AG04449 (cell line): ENCODE measurements at regions not wholly inside any gene's neighbourhood (a gene's known extent, or its start where the extent isn't known, plus 50 kb on each side); places are given as distances from the start of the nearest gene placed in this dataset.

Source experiments
- CTCF ChIA-PET: fragments of 350-600 bp; formaldehyde crosslinking; extraction: SDS; loops from one replicate; lab custom pipeline; 2021; ENCODE audit warnings: antibody characterized with exemption; lab: Yijun Ruan, JAX
- POLR2A ChIA-PET: fragments of 400-600, 350-600 bp; formaldehyde crosslinking; extraction: SDS; loops from one replicate; lab custom pipeline; 2020; ENCODE audit warnings: antibody characterized with exemption, inconsistent platforms; lab: Yijun Ruan, JAX
- DNase-seq: peaks from one replicate; pipeline ENCODE4 v3.0.0-alpha.2; 2010; ENCODE audit warnings: low read depth, low spot score
- H3K4me3 ChIP-seq: 2 replicates; pipeline ENCODE4 v1.5.1; 2011; ENCODE audit warnings: low read depth, mild to moderate bottlenecking, control low read depth, low read length
- TF ChIP-seq, protein P1 (sequence below): IDR thresholded peaks from one replicate; pipeline ENCODE4 v1.5.1; 2011; ENCODE audit warnings: mild to moderate bottlenecking, moderate library complexity, low read length, control low read depth, inconsistent platforms; ENCODE audit not compliant: insufficient read depth; ENCODE audit errors: missing control alignments

DNA sequence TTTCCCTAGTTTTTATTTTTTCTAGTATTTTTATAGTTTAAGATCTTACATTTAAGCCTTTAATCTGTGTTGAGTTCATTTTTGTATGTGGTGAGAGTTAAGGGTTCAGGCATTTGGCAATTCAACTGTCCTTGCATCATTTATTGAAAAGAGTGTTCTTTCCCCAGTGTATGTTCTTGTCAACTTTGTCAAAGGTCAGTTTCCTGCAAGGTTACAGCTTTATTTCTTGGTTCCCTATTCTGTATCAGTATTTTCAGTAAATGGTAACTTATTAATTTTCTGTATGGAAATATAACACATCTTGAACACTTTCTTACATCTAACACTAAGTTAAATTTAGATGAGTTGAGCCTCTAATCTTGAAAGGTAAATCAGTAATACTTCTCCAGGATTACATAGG, 1770.1 kb downstream of the OTOL1 start:
- POLR2A ChIA-PET, result no interaction called here
- no peak overlapping the region for H3K4me3 ChIP-seq
- TF ChIP-seq, protein P1, sequence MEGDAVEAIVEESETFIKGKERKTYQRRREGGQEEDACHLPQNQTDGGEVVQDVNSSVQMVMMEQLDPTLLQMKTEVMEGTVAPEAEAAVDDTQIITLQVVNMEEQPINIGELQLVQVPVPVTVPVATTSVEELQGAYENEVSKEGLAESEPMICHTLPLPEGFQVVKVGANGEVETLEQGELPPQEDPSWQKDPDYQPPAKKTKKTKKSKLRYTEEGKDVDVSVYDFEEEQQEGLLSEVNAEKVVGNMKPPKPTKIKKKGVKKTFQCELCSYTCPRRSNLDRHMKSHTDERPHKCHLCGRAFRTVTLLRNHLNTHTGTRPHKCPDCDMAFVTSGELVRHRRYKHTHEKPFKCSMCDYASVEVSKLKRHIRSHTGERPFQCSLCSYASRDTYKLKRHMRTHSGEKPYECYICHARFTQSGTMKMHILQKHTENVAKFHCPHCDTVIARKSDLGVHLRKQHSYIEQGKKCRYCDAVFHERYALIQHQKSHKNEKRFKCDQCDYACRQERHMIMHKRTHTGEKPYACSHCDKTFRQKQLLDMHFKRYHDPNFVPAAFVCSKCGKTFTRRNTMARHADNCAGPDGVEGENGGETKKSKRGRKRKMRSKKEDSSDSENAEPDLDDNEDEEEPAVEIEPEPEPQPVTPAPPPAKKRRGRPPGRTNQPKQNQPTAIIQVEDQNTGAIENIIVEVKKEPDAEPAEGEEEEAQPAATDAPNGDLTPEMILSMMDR, result no peak
- CTCF ChIA-PET, result no interaction called here
- no peak for DNase-seq

DNA sequence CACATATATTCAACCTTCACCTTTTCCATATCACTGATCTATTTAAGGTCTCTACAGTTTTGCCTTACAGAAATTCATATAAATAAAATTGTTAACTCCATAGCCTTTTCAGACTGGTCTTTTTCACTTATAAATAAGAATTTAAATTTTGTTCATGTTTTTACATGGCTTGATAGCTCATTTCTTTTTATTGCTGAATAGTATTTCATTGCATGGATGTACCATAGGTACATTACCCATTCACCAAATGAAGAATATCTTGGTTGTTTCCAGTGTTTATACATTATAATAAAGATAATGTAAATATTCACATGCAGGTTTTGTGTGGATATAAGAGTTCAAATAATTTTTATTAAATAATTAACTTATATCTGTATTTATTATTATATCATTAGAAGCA, 1765.0 kb downstream of the OTOL1 start:
- POLR2A ChIA-PET, result no interaction called here
- DNase-seq, result no peak
- TF ChIP-seq, protein P1, result no peak
- CTCF ChIA-PET, result no interaction called here
- H3K4me3 ChIP-seq, result no peak overlapping the region

DNA sequence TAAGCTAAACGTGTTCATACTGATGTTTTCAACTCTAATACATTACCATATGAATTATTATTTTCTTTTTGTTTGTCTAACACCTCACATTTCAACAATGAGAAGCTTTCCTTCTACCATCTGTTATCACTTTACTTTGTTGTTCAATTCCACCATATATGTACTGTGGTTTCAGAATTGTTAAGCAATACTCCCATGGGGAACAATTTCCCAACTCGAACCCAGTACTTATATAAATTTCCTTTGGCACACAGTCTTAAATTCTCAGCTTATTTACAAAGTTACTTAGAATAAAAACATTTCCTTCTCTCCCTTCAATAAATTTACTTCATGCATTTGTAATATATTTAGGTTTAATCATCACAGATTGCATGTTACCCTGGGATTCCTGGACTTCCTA, 1764.4 kb downstream of the OTOL1 start:
- CTCF ChIA-PET, result no interaction called here
- H3K4me3 ChIP-seq, result no peak overlapping the region
- POLR2A ChIA-PET, result no interaction called here
- TF ChIP-seq, protein P1, result no peak
- DNase-seq, result no peak

DNA sequence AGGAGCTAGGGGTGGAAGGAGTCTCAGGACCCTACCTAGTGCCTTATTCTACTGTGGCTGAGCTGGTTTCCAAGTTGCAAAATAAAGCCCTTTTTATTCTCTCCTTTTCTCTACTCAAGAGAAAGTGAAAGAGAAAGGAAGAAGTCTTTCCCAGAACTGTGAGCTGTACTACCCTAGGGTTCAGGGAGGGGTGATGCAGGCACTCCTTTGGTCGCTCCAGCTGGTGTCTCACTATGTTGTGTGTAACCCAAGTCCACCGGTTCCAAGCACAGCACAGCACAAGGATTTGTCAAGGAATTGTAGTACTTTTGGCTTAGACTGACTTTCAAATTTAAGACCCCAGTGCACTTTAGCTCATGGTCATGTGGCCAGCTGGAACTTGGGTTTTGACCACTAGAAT, 1721.7 kb downstream of the OTOL1 start:
- H3K4me3 ChIP-seq, result no peak overlapping the region
- no peak for DNase-seq
- ChIA-PET CTCF (no interaction called here), POLR2A (no interaction called here)
- TF ChIP-seq, protein P1, result no peak

DNA sequence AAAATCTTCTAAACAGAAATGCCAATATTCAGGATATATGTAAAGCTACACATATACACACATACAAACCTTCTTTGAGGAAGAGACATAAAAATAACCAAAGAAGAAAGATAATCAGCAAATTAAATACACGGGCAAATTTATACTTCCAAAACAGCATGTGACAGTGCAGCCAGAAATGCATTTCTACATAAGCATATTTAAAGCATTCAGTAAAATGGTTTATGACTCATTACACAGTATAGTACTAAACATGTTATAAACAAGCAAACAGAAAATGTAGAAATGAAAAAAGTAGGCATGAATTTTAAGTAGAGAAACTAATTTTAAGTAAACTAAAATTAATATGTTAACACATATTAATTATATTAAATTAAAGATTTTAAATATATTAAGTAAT, 1717.2 kb downstream of the OTOL1 start:
- CTCF ChIA-PET, result no interaction called here
- TF ChIP-seq, protein P1, result no peak
- no peak overlapping the region for H3K4me3 ChIP-seq
- POLR2A ChIA-PET, result no interaction called here
- no peak for DNase-seq

DNA sequence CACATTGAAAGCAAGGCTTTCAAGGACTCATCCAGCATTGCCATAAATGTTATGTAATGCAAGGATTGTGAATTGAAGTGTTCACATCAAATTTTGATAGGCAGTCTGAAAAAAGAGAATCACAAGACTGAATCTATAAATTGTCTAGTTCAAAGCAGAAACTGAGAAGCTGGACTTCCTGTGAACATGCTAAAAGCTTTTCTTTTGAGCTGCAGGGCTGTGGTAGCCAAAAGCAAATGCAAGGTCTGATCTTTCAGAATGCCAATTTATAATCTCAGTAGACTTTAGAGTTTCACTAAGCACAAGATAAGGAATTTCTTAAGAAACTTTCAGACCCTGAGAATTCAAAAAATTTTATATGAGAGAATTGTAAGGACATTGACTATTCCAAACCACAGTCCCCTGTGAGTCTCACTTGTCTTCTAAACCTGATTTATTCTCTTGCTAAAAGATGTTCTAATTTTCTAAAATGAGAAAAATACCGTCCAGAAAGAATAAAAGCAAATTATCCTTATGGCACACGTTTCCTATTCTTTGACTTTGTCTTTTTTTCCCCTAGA, 1700.3 kb downstream of the OTOL1 start:
- ChIA-PET POLR2A (no interaction called here), CTCF (no interaction called here)
- DNase-seq, result no peak
- TF ChIP-seq, protein P1, result no peak
- H3K4me3 ChIP-seq, result no peak overlapping the region
